ENCODE measurements at regions not wholly inside any gene's neighbourhood (a gene's known extent, or its start where the extent isn't known, plus 50 kb on each side); places are given as distances from the start of the nearest gene placed in this dataset.

- 77 to 78% methylated on average over 5 of the region's 5 CpGs for WGBS, 2 donors
- intact Hi-C loops (cut with DNase I), result no loop called here
- Histone ChIP-seq H3K9me3 (no peaks in the 10 kb centered on the region), H3K27me3 (no peaks in the 10 kb centered on the region), H3K27ac (no peak overlapping the region), H3K36me3 (no peaks in the 10 kb centered on the region), H3K4me1 (peaks cover 0 to 33% (median 27%) of the 10 kb centered on the region in 4 donors), H3K4me3 (no peak overlapping the region)
- TF ChIP-seq EP300 (IDR thresholded peaks at IDR 0.05), result no peak
- no peak for DNase-seq
Observed at GRCh38 chr14:71541973-71542690, 390.1 kb upstream of the RGS6 start.

GRCh38 chr14:71549421-71550050 lies 382.7 kb upstream of the RGS6 start:
- Histone ChIP-seq H3K36me3 (no peaks in the 10 kb centered on the region), H3K27ac (no peak overlapping the region), H3K4me1 (no peaks in the 10 kb centered on the region), H3K9me3 (no peaks in the 10 kb centered on the region), H3K4me3 (no peak overlapping the region), H3K27me3 (no peaks in the 10 kb centered on the region)
- no peak for TF ChIP-seq POLR2AphosphoS5 (IDR thresholded peaks at IDR 0.05)
- TF ChIP-seq CTCF (IDR thresholded peaks at IDR 0.05), result no peak
- no peak for TF ChIP-seq POLR2A (IDR thresholded peaks at IDR 0.05)
- 93 to 95% methylated on average over 6 of the region's 6 CpGs for WGBS, 2 donors
- intact Hi-C loops (cut with DNase I), result no loop called here
- DNase-seq, result no peak

- H3K27ac ChIP-seq, result no peak overlapping the region
- no peak for TF ChIP-seq CTCF (IDR thresholded peaks at IDR 0.05)
- no peak for TF ChIP-seq POLR2AphosphoS5 (IDR thresholded peaks at IDR 0.05)
- no peak for TF ChIP-seq POLR2A (IDR thresholded peaks at IDR 0.05)
- TF ChIP-seq EP300 (IDR thresholded peaks at IDR 0.05), result no peak
- WGBS, 2 donors, result 91 to 92% methylated on average over 2 of the region's 2 CpGs
- H3K9me3 ChIP-seq, result no peaks in the 10 kb centered on the region
- intact Hi-C loops (cut with DNase I), result no loop called here
- no peaks in the 10 kb centered on the region for H3K4me1 ChIP-seq
- H3K4me3 ChIP-seq, result no peak overlapping the region
- no peaks in the 10 kb centered on the region for H3K27me3 ChIP-seq
- no peaks in the 10 kb centered on the region for H3K36me3 ChIP-seq
- no peak for DNase-seq
Observed at GRCh38 chr14:71550367-71550766, 381.9 kb upstream of the RGS6 start.

GRCh38 chr14:71551291-71551950 lies 380.8 kb upstream of the RGS6 start:
- Histone ChIP-seq H3K36me3 (no peaks in the 10 kb centered on the region), H3K27ac (no peak overlapping the region), H3K27me3 (no peaks in the 10 kb centered on the region), H3K4me3 (no peak overlapping the region), H3K4me1 (no peaks in the 10 kb centered on the region), H3K9me3 (no peaks in the 10 kb centered on the region)
- WGBS, 2 donors, result 89 to 93% methylated on average over 2 of the region's 2 CpGs
- TF ChIP-seq POLR2AphosphoS5 (IDR thresholded peaks at IDR 0.05) (no peak), EP300 (IDR thresholded peaks at IDR 0.05) (no peak), POLR2A (IDR thresholded peaks at IDR 0.05) (no peak), CTCF (IDR thresholded peaks at IDR 0.05) (no peak)
- intact Hi-C loops (cut with DNase I), result no loop called here
- DNase-seq, result no peak

GRCh38 chr14:71552809-71553208 lies 379.4 kb upstream of the RGS6 start:
- intact Hi-C loops (cut with DNase I), result no loop called here
- H3K4me1 ChIP-seq, result no peaks in the 10 kb centered on the region
- 95 to 97% methylated on average over 5 of the region's 5 CpGs for WGBS, 2 donors

More at GRCh38 chr14:71552809-71553208, 379.4 kb upstream of the RGS6 start:
- no peaks in the 10 kb centered on the region for H3K9me3 ChIP-seq
- H3K27ac ChIP-seq, result no peak overlapping the region
- DNase-seq, result no peak
- TF ChIP-seq POLR2A (IDR thresholded peaks at IDR 0.05) (no peak), POLR2AphosphoS5 (IDR thresholded peaks at IDR 0.05) (no peak), EP300 (IDR thresholded peaks at IDR 0.05) (no peak), CTCF (IDR thresholded peaks at IDR 0.05) (no peak)
- H3K36me3 ChIP-seq, result no peaks in the 10 kb centered on the region
- H3K27me3 ChIP-seq, result no peaks in the 10 kb centered on the region
- H3K4me3 ChIP-seq, result no peak overlapping the region

All from sigmoid colon (tissue), 6 donors.